T-helper 1 cell treated with Interleukin-12 subunit alpha and Interleukin-12 subunit beta and Interleukin-4 antibody, amounts not matched to agents 30 μg/mL and 1 μg/mL, for 36 hours (primary cell): ENCODE measurements at regions not wholly inside any gene's neighbourhood (a gene's known extent, or its start where the extent isn't known, plus 50 kb on each side); places are given as distances from the start of the nearest gene placed in this dataset.
"Not testable (repeated sequence)": the region's sequence is repeated elsewhere in the genome, so short reads cannot be mapped to it uniquely, and the experiment has no call there.

Source experiments
- H3K27ac Mint-ChIP-seq: one replicate; pipeline ENCODE4 v1.8.0; 2021; ENCODE audit warnings: mild to moderate bottlenecking, mixed read lengths
- H3K27me3 Mint-ChIP-seq: one replicate; pipeline ENCODE4 v1.8.0; 2021; ENCODE audit warnings: low read depth, mixed read lengths
- H3K36me3 Mint-ChIP-seq: one replicate; pipeline ENCODE4 v1.8.0; 2021; ENCODE audit warnings: low read depth, mixed read lengths
- H3K4me1 Mint-ChIP-seq: one replicate; pipeline ENCODE4 v1.8.0; 2021; ENCODE audit warnings: low read depth, mixed read lengths
- H3K4me3 Mint-ChIP-seq: one replicate; pipeline ENCODE4 v1.8.0; 2021; ENCODE audit warnings: mild to moderate bottlenecking, moderate library complexity, mixed read lengths
- H3K9me3 Mint-ChIP-seq: one replicate; pipeline ENCODE4 v1.8.0; 2021; ENCODE audit warnings: mixed read lengths

DNA sequence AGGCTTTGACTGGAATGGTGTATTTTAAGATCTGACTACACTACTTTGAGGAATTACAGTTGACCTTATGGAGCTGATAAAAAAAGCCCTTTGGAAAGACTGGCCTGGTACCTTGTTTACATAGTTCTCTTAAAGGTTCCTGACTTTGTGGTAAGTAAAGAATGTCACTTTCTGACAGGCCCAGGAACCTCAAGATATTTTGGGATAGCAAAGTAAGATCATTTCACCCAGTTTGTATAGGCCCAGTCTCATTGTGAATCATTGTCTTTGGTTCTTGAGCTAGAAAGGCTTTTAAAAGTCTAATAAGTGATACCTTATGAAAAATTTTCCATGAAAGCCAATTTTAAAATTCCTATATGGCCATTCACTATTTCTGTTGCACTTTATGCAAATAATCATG, 316.3 kb upstream of the LRRTM4 start:
- no peaks in the 10 kb centered on the region for H3K4me1 Mint-ChIP-seq
- no peaks in the 10 kb centered on the region for H3K27me3 Mint-ChIP-seq
- H3K36me3 Mint-ChIP-seq = no peaks in the 10 kb centered on the region
- no peak overlapping the region for H3K4me3 Mint-ChIP-seq
- H3K9me3 Mint-ChIP-seq = peaks cover 43% of the 10 kb centered on the region
- H3K27ac Mint-ChIP-seq = no peak overlapping the region

DNA sequence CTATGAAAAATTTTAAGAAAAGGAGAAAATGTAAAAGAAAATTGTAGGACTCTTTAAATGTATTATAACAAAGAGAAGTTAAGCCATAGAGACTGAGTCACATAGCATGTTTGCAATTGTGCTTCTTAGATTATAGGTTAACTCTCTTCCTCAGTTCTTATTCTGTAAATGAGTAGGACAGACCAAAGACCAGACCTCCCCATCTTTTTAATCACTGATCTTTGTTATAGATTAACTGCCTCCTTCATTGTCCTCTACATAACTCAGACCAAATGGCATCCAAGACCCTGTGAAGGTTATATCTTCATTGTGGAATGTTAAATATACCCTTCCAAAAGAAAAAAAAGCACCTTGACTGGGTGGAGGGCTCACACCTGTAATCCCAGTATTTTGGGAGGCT, 316.9 kb upstream of the LRRTM4 start:
- peaks cover 39% of the 10 kb centered on the region for H3K9me3 Mint-ChIP-seq
- no peak overlapping the region for H3K27ac Mint-ChIP-seq
- no peaks in the 10 kb centered on the region for H3K4me1 Mint-ChIP-seq
- H3K36me3 Mint-ChIP-seq = no peaks in the 10 kb centered on the region
- H3K4me3 Mint-ChIP-seq = no peak overlapping the region
- no peaks in the 10 kb centered on the region for H3K27me3 Mint-ChIP-seq

DNA sequence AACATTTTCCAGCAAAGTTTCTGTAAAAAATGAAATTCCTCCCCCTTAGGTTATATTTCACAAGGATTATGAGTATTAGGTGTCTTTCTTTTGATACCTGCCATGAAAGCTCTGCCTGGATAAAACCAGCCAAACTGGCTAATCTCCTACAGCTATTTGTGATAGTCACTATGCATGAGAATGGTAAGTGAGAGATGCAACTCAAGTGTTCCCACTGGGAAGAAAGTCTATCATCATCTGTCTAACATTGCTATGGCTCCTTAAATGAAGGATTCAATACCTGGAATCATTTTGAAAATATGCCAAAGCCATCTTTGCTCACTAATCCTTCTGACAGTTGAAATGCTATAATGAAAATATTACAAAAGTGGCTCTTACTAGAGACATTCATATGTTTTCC, 339.9 kb upstream of the LRRTM4 start:
- Mint-ChIP-seq H3K9me3 (peaks cover 19% of the 10 kb centered on the region), H3K27me3 (no peaks in the 10 kb centered on the region), H3K4me3 (no peak overlapping the region), H3K27ac (no peak overlapping the region), H3K36me3 (no peaks in the 10 kb centered on the region), H3K4me1 (no peaks in the 10 kb centered on the region)

DNA sequence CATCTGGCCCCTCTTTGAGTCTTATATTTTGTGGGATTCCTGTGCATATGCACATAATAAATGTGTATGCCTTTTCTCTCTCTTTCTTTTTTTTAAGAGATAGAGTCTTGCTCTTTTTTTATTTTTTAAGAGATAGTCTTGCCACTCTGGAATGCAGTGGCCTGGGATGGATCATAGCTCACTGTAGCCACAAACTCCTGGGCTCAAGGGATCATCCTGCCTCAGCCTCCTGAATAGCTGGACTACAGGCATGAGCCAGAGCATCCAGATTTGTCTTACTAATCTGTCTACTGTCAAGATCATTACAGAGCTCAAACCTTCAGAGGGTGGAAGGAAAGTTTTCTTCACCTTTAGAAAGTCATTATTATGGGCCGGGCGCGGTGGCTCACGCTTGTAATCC, 342.2 kb upstream of the LRRTM4 start:
- Mint-ChIP-seq H3K9me3 (peaks cover 19% of the 10 kb centered on the region), H3K4me3 (no peak overlapping the region), H3K27me3 (no peaks in the 10 kb centered on the region), H3K4me1 (no peaks in the 10 kb centered on the region), H3K36me3 (no peaks in the 10 kb centered on the region), H3K27ac (no peak overlapping the region)

DNA sequence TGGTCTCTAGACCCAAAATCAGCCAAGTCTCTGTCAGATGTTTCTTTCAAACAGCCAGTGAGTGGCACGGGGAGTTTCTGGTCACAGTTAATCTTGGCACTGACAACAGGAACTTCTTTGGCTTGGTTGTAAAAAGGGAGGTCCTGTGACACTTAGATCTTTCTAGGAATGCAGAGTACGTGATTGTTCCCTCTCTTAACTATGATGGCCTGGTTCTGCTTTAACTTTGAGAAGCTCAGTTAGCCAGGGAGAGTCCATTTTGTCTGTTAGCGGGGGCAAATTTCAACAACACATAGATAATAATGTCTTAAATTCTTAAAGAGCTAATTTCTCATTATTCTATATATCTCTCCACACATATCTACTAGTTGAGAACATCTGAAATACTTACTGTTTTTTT, 344.5 kb upstream of the LRRTM4 start:
- Mint-ChIP-seq H3K36me3 (no peaks in the 10 kb centered on the region), H3K4me3 (no peak overlapping the region), H3K9me3 (peaks cover 14% of the 10 kb centered on the region), H3K27ac (no peak overlapping the region), H3K4me1 (no peaks in the 10 kb centered on the region), H3K27me3 (no peaks in the 10 kb centered on the region)

DNA sequence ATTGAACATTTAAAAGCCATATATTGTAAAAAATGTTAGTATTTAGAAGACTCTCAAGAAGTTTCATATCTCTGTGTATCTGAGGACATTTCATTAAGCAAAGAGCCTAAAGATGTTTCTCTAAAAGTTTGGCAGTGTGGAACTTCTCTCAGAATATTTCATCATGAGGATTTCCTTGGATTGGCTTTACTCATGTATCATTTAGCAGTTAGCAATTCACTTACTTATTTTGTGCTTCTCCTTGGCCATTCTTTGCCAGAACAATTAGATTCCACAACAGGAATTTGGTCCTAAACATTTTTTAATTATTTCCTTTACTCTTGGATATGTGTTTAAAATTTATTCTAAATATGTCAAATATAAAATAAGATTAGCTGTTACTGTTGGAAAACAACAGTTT, 345.0 kb upstream of the LRRTM4 start:
- Mint-ChIP-seq H3K27me3 (no peaks in the 10 kb centered on the region), H3K4me3 (no peak overlapping the region), H3K4me1 (no peaks in the 10 kb centered on the region), H3K36me3 (no peaks in the 10 kb centered on the region), H3K27ac (no peak overlapping the region), H3K9me3 (peaks cover 13% of the 10 kb centered on the region)

DNA sequence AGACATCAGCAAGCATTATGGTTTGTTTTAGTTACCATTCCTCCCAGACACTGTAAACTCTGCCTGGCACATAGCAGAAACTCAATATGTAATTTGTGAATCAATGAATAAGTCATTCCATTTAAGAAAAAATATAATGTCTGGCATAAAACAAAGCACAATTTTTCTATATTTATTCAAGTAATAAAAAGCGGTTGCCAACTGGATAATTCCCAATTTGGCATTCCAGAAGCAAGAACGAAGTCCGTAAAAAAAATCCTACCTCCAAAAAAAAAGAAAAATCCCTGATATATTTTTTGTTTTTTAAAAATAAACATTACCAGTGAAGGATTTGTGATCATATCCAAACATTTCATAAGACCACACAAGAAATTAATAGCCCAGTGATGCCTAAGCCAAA, 351.3 kb upstream of the LRRTM4 start:
- no peak overlapping the region for H3K27ac Mint-ChIP-seq
- no peak overlapping the region for H3K4me3 Mint-ChIP-seq
- no peaks in the 10 kb centered on the region for H3K27me3 Mint-ChIP-seq
- H3K36me3 Mint-ChIP-seq = no peaks in the 10 kb centered on the region
- no peaks in the 10 kb centered on the region for H3K4me1 Mint-ChIP-seq
- peaks cover 13% of the 10 kb centered on the region for H3K9me3 Mint-ChIP-seq

DNA sequence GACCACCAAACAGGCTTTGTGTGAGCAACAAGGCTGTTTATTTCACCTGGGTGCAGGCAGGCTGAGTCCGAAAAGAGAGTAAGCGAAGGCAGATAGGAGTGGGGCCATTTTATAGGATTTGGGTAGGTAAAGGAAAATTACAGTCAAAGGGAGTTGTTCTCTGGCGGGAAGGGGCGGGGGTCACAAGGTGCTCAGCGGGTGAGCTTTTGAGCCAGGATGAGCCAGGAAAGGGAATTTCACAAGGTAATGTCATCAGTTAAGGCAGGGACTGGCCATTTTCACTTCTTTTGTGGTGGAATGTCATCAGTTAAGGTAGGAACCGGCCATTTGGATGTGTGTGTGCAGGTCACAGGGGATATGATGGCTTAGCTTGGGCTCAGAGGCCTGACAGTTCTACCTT, 378.0 kb upstream of the LRRTM4 start:
- H3K4me1 Mint-ChIP-seq, H3K36me3 Mint-ChIP-seq, H3K4me3 Mint-ChIP-seq, H3K27ac Mint-ChIP-seq, H3K27me3 Mint-ChIP-seq: not testable (repeated sequence)
- peaks cover 31% of the 10 kb centered on the region for H3K9me3 Mint-ChIP-seq

DNA sequence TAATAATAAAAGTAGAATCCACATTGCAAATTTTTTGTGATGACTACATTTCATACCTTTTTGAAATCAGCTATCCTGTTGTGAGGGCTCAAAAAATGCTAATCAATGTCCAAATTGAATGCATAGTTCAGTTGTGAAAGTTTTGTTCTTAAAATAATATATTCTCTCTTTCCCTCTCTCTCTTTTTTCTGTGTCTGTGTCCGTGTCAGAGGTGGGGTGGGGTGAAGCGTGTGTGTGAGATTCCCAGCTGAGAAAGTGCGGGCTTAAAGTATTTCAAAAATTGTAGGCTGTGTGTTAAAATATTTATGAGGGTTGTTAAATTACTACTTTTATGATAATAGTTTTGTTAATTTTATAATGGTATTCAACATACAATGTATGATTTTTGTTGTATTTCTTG, 388.0 kb upstream of the LRRTM4 start:
- H3K4me1 Mint-ChIP-seq = no peaks in the 10 kb centered on the region
- H3K27me3 Mint-ChIP-seq = no peaks in the 10 kb centered on the region
- peaks cover 28% of the 10 kb centered on the region for H3K9me3 Mint-ChIP-seq
- H3K27ac Mint-ChIP-seq = no peak overlapping the region
- no peak overlapping the region for H3K4me3 Mint-ChIP-seq
- no peaks in the 10 kb centered on the region for H3K36me3 Mint-ChIP-seq

DNA sequence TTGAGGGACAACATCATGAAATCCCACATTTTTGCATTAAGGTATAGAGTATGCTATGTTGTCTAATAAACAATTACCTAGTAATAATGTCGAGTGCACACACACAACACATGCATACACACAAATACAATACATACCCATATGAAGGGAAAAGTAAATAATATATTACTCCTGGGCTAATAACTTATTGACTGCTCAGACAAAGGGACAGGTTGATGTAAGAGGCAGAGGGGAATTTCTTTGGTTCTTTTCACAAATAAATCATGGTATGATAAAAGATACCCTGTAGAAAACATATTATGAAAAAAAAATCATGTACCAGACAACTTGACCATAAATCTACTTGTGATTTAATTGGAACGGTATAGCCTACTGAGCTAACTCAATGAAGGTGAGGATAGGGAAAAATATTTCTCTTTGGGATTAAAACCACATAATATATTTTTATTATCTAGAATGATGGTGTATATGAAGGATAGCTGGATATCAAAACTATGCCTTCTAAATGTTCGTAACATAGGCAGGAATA, 398.7 kb upstream of the LRRTM4 start:
- Mint-ChIP-seq H3K27ac (no peak overlapping the region), H3K9me3 (peaks cover 12% of the 10 kb centered on the region), H3K27me3 (no peaks in the 10 kb centered on the region), H3K36me3 (no peaks in the 10 kb centered on the region), H3K4me1 (no peaks in the 10 kb centered on the region), H3K4me3 (no peak overlapping the region)

DNA sequence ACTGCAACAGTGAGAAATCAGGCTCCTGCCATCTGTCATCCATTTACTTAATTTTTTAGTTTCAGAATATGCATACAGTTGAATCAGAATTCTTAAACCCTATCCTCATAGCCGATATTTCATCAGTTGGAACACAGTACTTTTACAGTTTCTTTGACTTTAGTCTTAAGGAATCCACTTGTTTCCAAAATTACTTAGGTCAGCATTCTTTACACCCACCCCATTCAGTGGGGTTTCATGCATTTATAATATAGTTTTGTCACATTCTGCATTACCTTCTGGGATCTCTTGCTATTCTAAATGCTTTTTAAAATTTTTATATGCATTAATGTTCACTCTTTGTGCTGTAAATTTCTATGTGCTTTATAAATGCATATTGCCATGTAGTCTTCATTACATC, 400.4 kb upstream of the LRRTM4 start:
- Mint-ChIP-seq H3K27ac (no peak overlapping the region), H3K9me3 (peaks cover 13% of the 10 kb centered on the region), H3K4me3 (no peak overlapping the region), H3K4me1 (no peaks in the 10 kb centered on the region), H3K36me3 (no peaks in the 10 kb centered on the region), H3K27me3 (no peaks in the 10 kb centered on the region)

DNA sequence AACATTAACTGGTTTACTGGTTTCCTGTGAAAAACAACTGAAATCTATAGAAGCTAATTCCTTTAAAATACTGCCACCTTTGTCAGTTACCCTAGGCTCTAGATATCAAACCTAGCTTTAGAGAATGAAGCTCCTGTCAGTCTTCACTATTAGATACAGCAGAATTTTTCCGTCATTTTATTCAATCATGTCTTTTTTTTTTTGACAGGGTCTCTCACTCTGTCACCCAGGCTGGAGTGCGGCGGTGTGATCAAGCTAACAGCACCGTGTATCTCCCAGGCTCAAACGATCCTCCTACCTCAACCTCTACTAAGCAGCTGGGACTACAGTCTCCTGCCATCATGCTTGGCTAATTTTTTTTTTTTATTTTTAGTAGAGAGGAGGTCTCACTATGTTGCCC, 415.2 kb upstream of the LRRTM4 start:
- Mint-ChIP-seq H3K36me3 (no peaks in the 10 kb centered on the region), H3K9me3 (peaks cover 8% of the 10 kb centered on the region), H3K27ac (no peak overlapping the region), H3K4me3 (no peak overlapping the region), H3K27me3 (no peaks in the 10 kb centered on the region), H3K4me1 (no peaks in the 10 kb centered on the region)

DNA sequence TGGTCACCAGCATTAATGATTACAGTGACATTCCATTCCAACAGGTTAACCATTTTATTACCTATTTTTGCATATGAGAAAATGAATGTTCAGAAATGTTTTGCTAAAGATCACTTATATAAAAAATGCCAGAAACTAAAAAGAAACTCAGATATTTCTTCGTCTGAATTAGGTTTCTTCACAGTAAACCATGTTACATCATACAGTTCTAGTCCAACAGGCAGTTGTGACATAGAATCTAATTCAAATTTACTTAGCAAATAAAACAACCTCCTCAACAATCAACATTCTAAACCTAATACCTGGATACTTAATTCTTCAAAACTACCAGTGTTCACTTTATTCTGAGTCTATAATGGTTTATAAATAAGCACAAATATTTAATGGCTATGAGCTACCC, 416.3 kb upstream of the LRRTM4 start:
- no peak overlapping the region for H3K27ac Mint-ChIP-seq
- peaks cover 8% of the 10 kb centered on the region for H3K9me3 Mint-ChIP-seq
- no peaks in the 10 kb centered on the region for H3K4me1 Mint-ChIP-seq
- no peaks in the 10 kb centered on the region for H3K27me3 Mint-ChIP-seq
- H3K4me3 Mint-ChIP-seq = no peak overlapping the region
- H3K36me3 Mint-ChIP-seq = no peaks in the 10 kb centered on the region

DNA sequence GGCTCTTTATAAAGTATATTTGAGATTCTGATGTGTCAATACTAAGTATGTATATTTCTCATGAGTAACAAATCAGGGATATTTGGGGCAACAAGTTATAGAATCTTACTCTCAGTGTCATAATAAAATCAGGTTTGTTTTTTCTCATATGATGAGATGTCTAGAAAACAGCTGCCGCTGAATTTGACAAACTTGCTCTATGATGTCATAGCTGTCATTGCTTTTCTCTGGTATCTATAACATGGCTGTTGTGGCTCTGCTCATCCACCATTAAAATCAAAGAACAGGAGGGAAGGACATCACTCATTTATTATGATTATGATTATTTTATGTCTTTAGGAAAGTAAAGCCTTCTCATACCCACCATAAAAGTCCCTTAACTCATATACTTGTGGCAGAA, 417.2 kb upstream of the LRRTM4 start:
- Mint-ChIP-seq H3K4me1 (no peaks in the 10 kb centered on the region), H3K27me3 (no peaks in the 10 kb centered on the region), H3K9me3 (peaks cover 4% of the 10 kb centered on the region), H3K4me3 (no peak overlapping the region), H3K27ac (no peak overlapping the region), H3K36me3 (no peaks in the 10 kb centered on the region)

DNA sequence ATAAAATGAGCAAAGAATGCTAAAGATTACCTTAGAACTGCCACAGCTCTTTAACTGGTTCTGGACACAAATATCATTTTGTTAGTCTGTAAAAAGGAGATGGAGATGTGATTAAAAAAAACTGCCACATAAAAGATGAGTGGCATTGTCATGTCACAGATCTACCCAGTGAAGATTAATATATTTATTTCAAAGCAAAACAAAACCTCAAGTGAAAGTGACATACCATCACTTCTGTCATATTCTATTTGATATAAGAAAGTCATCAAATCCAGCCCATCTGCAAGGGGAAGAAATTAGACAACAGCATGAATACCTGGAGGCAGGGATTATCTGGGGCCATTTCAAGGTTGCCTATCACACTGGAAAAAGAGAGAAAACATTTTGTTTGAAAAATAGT, 417.6 kb upstream of the LRRTM4 start:
- no peaks in the 10 kb centered on the region for H3K27me3 Mint-ChIP-seq
- peaks cover 4% of the 10 kb centered on the region for H3K9me3 Mint-ChIP-seq
- H3K27ac Mint-ChIP-seq = no peak overlapping the region
- H3K4me1 Mint-ChIP-seq = no peaks in the 10 kb centered on the region
- no peak overlapping the region for H3K4me3 Mint-ChIP-seq
- H3K36me3 Mint-ChIP-seq = no peaks in the 10 kb centered on the region

DNA sequence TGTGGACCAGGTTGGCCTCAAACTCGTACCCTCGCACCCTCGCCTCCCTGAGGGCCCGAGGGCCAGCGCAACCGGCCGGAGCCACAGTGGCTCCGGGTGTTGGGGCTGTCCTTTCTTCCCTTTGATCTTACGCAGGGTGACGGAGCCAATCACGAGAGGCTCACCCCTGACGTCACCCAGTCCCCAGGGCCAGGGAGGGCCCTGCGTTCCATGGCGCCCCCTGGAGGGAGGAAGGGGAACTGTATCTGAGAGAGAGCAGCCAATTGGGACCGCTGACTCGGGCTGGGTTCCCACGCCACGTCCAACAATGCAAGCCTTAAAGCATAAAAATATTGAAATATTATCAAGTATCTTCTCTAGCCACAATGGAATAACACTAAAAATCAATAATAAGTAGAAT, 432.8 kb upstream of the LRRTM4 start:
- H3K4me1 Mint-ChIP-seq = no peaks in the 10 kb centered on the region
- H3K27me3 Mint-ChIP-seq = no peaks in the 10 kb centered on the region
- H3K9me3 Mint-ChIP-seq = peaks cover 15% of the 10 kb centered on the region

More for the DNA sequence above, 432.8 kb upstream of the LRRTM4 start:
- Mint-ChIP-seq H3K4me3 (no peak overlapping the region), H3K27ac (no peak overlapping the region), H3K36me3 (no peaks in the 10 kb centered on the region)
